Fibroblast of mammary gland (primary cell): ENCODE measurements at regions not wholly inside any gene's neighbourhood (a gene's known extent, or its start where the extent isn't known, plus 50 kb on each side); places are given as distances from the start of the nearest gene placed in this dataset.
A peak's percentile ranks its signal among the peaks of the same experiment; 100 is the strongest.

Experiments
- DNase-seq: peaks from one replicate; pipeline ENCODE4 v3.0.0-alpha.2; 2010; ENCODE audit warnings: low read depth
- H3K4me3 ChIP-seq: 2 replicates; pipeline ENCODE4 v1.5.1; 2011; ENCODE audit warnings: low read depth, mild to moderate bottlenecking, low read length, moderate library complexity; ENCODE audit not compliant: control insufficient read depth
- TF ChIP-seq, protein P1 (sequence below): conservative IDR thresholded peaks from 2 replicates; pipeline ENCODE4 v1.5.1; 2011; ENCODE audit warnings: low read depth, low read length, inconsistent platforms; ENCODE audit not compliant: control insufficient read depth, insufficient read depth

GRCh38 chr6:139852488-139853140, 478.2 kb upstream of the CITED2 start:
- TF ChIP-seq, protein P1, sequence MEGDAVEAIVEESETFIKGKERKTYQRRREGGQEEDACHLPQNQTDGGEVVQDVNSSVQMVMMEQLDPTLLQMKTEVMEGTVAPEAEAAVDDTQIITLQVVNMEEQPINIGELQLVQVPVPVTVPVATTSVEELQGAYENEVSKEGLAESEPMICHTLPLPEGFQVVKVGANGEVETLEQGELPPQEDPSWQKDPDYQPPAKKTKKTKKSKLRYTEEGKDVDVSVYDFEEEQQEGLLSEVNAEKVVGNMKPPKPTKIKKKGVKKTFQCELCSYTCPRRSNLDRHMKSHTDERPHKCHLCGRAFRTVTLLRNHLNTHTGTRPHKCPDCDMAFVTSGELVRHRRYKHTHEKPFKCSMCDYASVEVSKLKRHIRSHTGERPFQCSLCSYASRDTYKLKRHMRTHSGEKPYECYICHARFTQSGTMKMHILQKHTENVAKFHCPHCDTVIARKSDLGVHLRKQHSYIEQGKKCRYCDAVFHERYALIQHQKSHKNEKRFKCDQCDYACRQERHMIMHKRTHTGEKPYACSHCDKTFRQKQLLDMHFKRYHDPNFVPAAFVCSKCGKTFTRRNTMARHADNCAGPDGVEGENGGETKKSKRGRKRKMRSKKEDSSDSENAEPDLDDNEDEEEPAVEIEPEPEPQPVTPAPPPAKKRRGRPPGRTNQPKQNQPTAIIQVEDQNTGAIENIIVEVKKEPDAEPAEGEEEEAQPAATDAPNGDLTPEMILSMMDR = no peak
- DNase-seq = peak; percentile 80
- H3K4me3 ChIP-seq = no peak overlapping the region

- TF ChIP-seq, protein P1 = no peak
- no peak overlapping the region for H3K4me3 ChIP-seq
- no peak for DNase-seq
Observed at GRCh38 chr6:139852067-139852466, 477.6 kb upstream of the CITED2 start.

- no peak for DNase-seq
- TF ChIP-seq, protein P1 = no peak
- no peak overlapping the region for H3K4me3 ChIP-seq
Observed at GRCh38 chr6:139851206-139851605, 476.8 kb upstream of the CITED2 start.

DNA sequence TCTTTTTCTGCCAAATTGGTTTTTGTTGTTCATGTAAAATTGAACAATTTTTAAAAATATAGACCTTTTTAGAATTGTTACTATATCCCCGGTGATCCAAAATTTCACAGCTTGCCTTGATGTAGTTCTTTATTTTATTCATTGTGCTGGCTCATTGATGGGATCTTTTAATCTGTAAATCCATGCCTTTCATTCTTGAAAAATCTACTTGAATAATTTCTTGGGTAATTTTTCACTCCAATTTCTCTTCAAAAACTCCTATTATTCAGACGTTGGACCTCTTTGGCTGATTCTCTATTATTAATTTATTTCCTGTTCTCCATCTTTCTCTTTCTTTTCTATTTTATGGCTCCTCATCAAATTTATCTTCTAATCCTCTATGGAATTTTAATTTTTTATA, 476.1 kb upstream of the CITED2 start:
- no peak overlapping the region for H3K4me3 ChIP-seq
- DNase-seq = no peak
- TF ChIP-seq, protein P1 = no peak

DNA sequence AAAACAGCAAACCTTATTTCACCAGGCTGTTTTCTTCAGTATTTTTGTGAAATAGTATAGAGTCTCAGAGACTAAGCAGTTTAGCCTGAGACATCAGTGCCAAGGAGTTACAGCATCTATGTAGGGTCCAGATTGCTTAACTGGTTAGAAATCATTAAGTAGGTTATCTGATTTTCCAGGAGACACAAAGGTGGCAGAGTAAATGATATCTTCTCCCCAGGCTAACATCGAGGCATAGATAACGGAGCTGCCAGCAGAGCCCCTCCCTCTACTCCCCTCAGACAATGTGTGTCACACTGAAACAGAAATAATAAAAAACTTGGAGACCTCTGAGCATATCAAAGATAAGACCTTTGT, 473.0 kb upstream of the CITED2 start:
- no peak overlapping the region for H3K4me3 ChIP-seq
- no peak for DNase-seq
- TF ChIP-seq, protein P1 = no peak

GRCh38 chr6:139846538-139847456, 472.3 kb upstream of the CITED2 start:
- DNase-seq = no peak
- TF ChIP-seq, protein P1 = no peak
- H3K4me3 ChIP-seq = no peak overlapping the region

GRCh38 chr6:139844907-139845306, 470.5 kb upstream of the CITED2 start:
- DNase-seq = no peak
- TF ChIP-seq, protein P1 = no peak
- no peak overlapping the region for H3K4me3 ChIP-seq
